Endothelial cell of umbilical vein (primary cell): ENCODE measurements at regions not wholly inside any gene's neighbourhood (a gene's known extent, or its start where the extent isn't known, plus 50 kb on each side); places are given as distances from the start of the nearest gene placed in this dataset.

Experiments
- BruUV-seq: library from RNA; stranded (reverse); fragments of 400-500 nt; replicated peaks from 2 replicates; lab custom pipeline; 2021; lab: Mats Ljungman, UMichigan
- CTCF ChIA-PET: fragments of 300-600, 350-600 bp; sonication (Branson Sonifier 250); formaldehyde crosslinking; loops from one replicate; lab custom pipeline; 2021; ENCODE audit warnings: antibody characterized with exemption, inconsistent platforms; lab: Charles Lee
- POLR2A ChIA-PET: fragments of 300-600, 350-600 bp; sonication (Branson Sonifier 250); formaldehyde crosslinking; loops from one replicate; lab custom pipeline; 2021; ENCODE audit warnings: antibody characterized with exemption, inconsistent platforms; lab: Charles Lee
- DNase-seq: peaks from one replicate; pipeline ENCODE4 v3.0.0-alpha.2; 2011; ENCODE audit warnings: low read depth, low spot score
- FAIRE-seq: peaks from 2 replicates; lab custom pipeline; 2011; peaks lifted over from hg19 to GRCh38; lab: Jason Lieb, UNC
- H2AFZ ChIP-seq: 2 replicates; pipeline ENCODE4 v1.6.0; 2012; ENCODE audit warnings: low read depth, low read length, control low read depth, inconsistent platforms
- H3K27ac ChIP-seq: 2 replicates; pipeline ENCODE4 v1.5.1; 2011; ENCODE audit warnings: low read depth, mild to moderate bottlenecking, control low read depth, low read length, moderate library complexity; ENCODE audit not compliant: insufficient read depth
- H3K27me3 ChIP-seq, 2 experiments: 2 replicates each; pipeline versions ENCODE4 v1.6.0 to v1.6.1; 2011; ENCODE audit warnings: low read length in 2 of 2, mixed read lengths in 1 of 2; ENCODE audit not compliant: control insufficient read depth in 2 of 2, insufficient read depth in 2 of 2
- H3K36me3 ChIP-seq, 2 experiments: 2 replicates in 1 of 2; 3 replicates in 1 of 2; pipeline ENCODE4 v1.5.1; 2011; ENCODE audit warnings: low read length in 2 of 2, mild to moderate bottlenecking in 1 of 2, moderate library complexity in 1 of 2; ENCODE audit not compliant: control insufficient read depth in 2 of 2, insufficient read depth in 2 of 2; ENCODE audit errors: extremely low read depth in 1 of 2
- H3K4me1 ChIP-seq: 3 replicates; pipeline ENCODE4 v1.5.1; 2011; ENCODE audit warnings: mild to moderate bottlenecking, low read length; ENCODE audit not compliant: control insufficient read depth, insufficient read depth; ENCODE audit errors: extremely low read depth
- H3K4me2 ChIP-seq: 2 replicates; pipeline ENCODE4 v1.6.1; 2011; ENCODE audit warnings: low read length, control low read depth, mixed read lengths; ENCODE audit not compliant: insufficient read depth
- H3K4me3 ChIP-seq, 3 experiments: fragments of 200-600 bp in 1 of 3; sonication (generic), shearing (Covaris generic) in 1 of 3; replicated peaks in 1 of 3; 2 replicates each; pipeline ENCODE4 v1.5.1; 2011 to 2016; ENCODE audit warnings: control low read depth in 3 of 3, low read length in 3 of 3, mild to moderate bottlenecking in 2 of 3, inconsistent platforms in 1 of 3, low read depth in 1 of 3, moderate library complexity in 1 of 3; ENCODE audit not compliant: insufficient read depth in 1 of 3
- H3K79me2 ChIP-seq: 2 replicates; pipeline ENCODE4 v1.6.0; 2012; ENCODE audit warnings: low read length, inconsistent platforms; ENCODE audit not compliant: control insufficient read depth, insufficient read depth
- H3K9ac ChIP-seq: replicated peaks from 2 replicates; pipeline ENCODE3; 2011; ENCODE audit warnings: low read length, control low read depth; ENCODE audit not compliant: insufficient read depth; ENCODE audit errors: extremely low read depth
- H3K9me1 ChIP-seq: replicated peaks from 3 replicates; pipeline ENCODE4 v1.6.0; 2011; ENCODE audit warnings: mild to moderate bottlenecking, low read length; ENCODE audit not compliant: control insufficient read depth, insufficient read depth; ENCODE audit errors: extremely low read depth
- H3K9me3 ChIP-seq: replicated peaks from 2 replicates; pipeline ENCODE4 v1.5.1; 2012; ENCODE audit warnings: low read length, inconsistent platforms; ENCODE audit not compliant: control insufficient read depth, insufficient read depth
- H4K20me1 ChIP-seq: replicated peaks from 2 replicates; pipeline ENCODE3; 2011; ENCODE audit warnings: mild to moderate bottlenecking, low read length; ENCODE audit not compliant: control insufficient read depth, insufficient read depth; ENCODE audit errors: extremely low read depth
- CTCF ChIP-seq, 2 donors: IDR thresholded peaks; 1 replicate in 1 of 2; 2 replicates in 1 of 2; pipeline ENCODE4 v1.5.1; 2011; ENCODE audit warnings: low read length in 2 of 2, mild to moderate bottlenecking in 2 of 2, moderate library complexity in 2 of 2, control low read depth in 1 of 2, inconsistent platforms in 1 of 2, low read depth in 1 of 2; ENCODE audit not compliant: insufficient read depth in 1 of 2; ENCODE audit errors: extremely low read depth in 1 of 2
- EZH2 ChIP-seq: IDR thresholded peaks from 2 replicates; pipeline ENCODE4 v1.6.1; 2012; ENCODE audit warnings: borderline replicate concordance, low read depth, mild to moderate bottlenecking, moderate library complexity, low read length, inconsistent platforms; ENCODE audit not compliant: severe bottlenecking
- FOS ChIP-seq: IDR thresholded peaks from 2 replicates; pipeline ENCODE4 v1.6.1; 2011; ENCODE audit warnings: mild to moderate bottlenecking, low read length, moderate library complexity, borderline replicate concordance; ENCODE audit not compliant: insufficient read depth
- GATA2 ChIP-seq: IDR thresholded peaks from 2 replicates; pipeline ENCODE4 v1.7.0; 2011; ENCODE audit warnings: low read depth, mild to moderate bottlenecking, moderate library complexity, mixed read lengths, low read length; ENCODE audit not compliant: insufficient read length, insufficient read depth
- JUN ChIP-seq: IDR thresholded peaks from 2 replicates; pipeline ENCODE4 v1.6.1; 2011; ENCODE audit warnings: borderline replicate concordance, low read depth; ENCODE audit not compliant: insufficient read length, insufficient read depth
- MAX ChIP-seq: IDR thresholded peaks from 2 replicates; pipeline ENCODE4 v1.6.1; 2011; ENCODE audit not compliant: insufficient read depth, insufficient read length
- MYC ChIP-seq: IDR thresholded peaks from one replicate; pipeline ENCODE4 v1.6.1; 2011; ENCODE audit warnings: mild to moderate bottlenecking, low read depth, low read length
- POLR2A ChIP-seq: IDR thresholded peaks from 2 replicates; pipeline ENCODE4 v1.6.1; 2012; ENCODE audit warnings: low read depth, mild to moderate bottlenecking, control low read depth, low read length
- POLR2AphosphoS5 ChIP-seq: IDR thresholded peaks from 2 replicates; pipeline ENCODE4 v1.6.1; 2012; ENCODE audit warnings: low read depth, mild to moderate bottlenecking, control low read depth, low read length, moderate library complexity; ENCODE audit not compliant: insufficient read depth
- dilution Hi-C: fragments of 300-500 bp; cut with MboI; formaldehyde crosslinking; loops from one replicate; pipeline ENCODE4 v1.15.0; 2019; ENCODE audit warnings: low sequenced_read_pairs; ENCODE audit not compliant: extremely low pct_ligation_motif_present
- intact Hi-C: fragments of 100-400 bp; cut with micrococcal nuclease; formaldehyde crosslinking; loops from one replicate; pipeline ENCODE4 v1.10.0; 2022

DNA sequence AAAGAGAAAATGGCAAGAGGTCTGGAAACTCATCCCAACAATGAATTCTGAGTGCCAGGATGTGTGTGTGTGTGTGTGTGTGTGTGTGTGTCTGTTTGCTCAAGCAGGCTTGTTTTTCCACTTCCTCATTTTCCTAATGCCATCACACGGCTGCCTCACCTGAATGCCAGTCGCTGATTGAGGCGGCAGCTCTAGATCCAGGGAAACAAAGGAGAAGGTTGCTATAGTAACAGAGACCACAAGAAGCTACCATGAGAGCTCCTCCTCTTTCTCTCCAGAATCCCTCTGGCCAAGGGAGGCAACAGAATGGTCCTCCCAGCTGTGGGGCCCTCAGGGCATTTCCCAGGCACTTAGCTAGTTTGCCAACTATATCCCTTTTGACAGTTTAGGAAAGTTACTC is 241.1 kb upstream of the TSHZ2 start:
- FAIRE-seq: no peak
- Histone ChIP-seq H3K27me3 (no peaks in the 10 kb centered on the region), H4K20me1 (no peaks in the 10 kb centered on the region), H3K79me2 (no peaks in the 10 kb centered on the region), H3K4me3 (no peak overlapping the region), H3K4me1 (no peaks in the 10 kb centered on the region), H3K27ac (no peak overlapping the region), H3K4me2 (no peak overlapping the region), H3K36me3 (no peaks in the 10 kb centered on the region), H3K9me1 (no peaks in the 10 kb centered on the region), H2AFZ (no peak overlapping the region), H3K9me3 (no peaks in the 10 kb centered on the region), H3K9ac (no peak overlapping the region)
- dilution Hi-C loops: no loop called here
- TF ChIP-seq FOS (no peak), POLR2A (no peak), MYC (no peak), CTCF (IDR thresholded peaks at IDR 0.05; ENCODE audit: extremely low read depth in 1 of 2, insufficient read depth in 1 of 2, low read depth in 1 of 2, low read length in 2 of 2) (no peak), POLR2AphosphoS5 (no peak), GATA2 (no peak), JUN (no peak), MAX (no peak), EZH2 (no peak)
- ChIA-PET CTCF (no interaction called here), POLR2A (no interaction called here)
- BruUV-seq: no TSS peak
- no peak for DNase-seq
- intact Hi-C loops: no loop called here
